Left hindlimb (tissue), 1 donor: ENCODE measurements at regions not wholly inside any gene's neighbourhood (a gene's known extent, or its start where the extent isn't known, plus 50 kb on each side); places are given as distances from the start of the nearest gene placed in this dataset.

Experiments
- DNase-seq: peaks from one replicate; pipeline ENCODE4 v3.0.0-alpha.2; 2018

DNA sequence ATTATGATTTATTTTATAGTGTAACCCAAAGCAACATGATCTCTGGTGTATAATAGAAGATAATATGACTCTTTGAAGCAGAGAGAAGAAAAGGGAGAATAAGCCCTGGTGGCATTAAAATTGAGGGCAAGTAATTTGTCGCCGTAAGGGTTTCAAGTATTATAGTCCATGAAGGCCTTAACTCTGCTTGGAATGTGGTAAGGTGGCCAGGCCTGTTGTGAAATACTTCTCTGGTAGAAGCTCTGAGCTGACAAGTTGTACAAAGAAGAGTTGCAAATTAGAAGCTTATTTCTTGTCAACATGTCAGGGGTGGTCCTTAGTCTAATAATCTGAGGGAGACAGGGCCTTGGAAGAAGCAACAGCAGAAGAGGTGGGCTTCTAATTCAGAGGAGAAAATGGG lies 151.7 kb upstream of the HHIP start:
- no peak for DNase-seq

DNA sequence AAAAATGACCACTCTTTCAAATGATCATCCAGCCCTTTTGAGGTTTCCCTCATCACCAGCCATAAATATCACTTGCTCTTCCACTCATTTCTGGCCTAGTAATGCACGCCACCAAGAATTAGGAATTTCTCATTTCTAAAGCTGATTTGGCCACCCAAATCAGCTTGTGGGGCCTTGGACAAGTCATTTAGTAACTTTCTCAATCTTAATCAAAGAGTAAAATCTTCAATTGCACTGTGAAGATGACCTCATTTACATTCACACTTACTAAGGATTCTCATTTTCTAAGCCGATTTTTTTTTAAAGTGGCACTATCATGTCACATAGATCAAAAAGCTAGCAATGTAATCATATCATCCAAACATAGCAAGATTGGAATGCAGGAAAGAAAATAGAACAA lies 150.0 kb upstream of the HHIP start:
- no peak for DNase-seq

DNA sequence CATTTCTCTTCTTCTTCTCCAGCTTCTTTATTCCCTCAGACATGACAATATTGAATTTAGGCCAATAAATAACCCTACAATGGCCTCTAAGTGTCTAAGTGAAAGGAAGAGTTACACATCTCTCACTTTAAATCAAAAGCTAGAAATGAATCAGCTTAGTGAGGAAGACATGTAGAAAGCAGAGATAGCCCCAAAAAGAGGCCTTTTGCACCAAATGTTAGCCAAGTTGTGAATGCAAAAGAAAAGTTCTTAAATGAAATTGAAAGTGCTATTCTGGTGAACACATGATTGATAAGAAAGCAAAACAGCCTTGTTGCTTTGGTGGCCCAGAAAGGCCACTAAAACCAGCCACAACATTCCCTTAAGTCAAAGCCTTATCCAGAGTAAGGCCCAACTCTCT lies 146.2 kb upstream of the HHIP start:
- DNase-seq, result no peak

DNA sequence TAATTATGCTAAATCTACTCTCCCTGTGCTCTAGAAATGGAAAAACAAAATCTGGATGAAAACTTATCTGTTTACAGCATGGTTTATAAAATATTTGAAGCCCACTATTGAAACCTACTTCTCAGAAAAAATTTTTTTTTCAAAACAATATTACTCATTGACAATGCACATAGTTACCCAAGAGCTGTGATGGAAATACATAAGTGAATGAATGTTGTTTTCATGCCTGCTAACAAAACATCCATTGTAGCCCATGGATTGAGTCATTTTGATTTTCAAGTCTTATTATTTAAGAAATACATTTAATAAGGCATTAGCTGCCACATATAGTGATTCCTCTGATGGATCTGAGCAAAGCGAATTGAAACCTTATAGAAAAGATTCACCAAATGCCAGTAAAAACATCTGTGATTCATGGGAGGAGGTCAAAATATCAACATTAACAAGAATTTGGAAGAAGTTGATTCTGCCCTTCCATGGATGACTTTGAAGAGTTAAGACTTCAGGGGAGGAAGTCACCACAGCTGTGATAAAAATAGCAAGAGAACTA lies 144.7 kb upstream of the HHIP start:
- DNase-seq, result no peak

DNA sequence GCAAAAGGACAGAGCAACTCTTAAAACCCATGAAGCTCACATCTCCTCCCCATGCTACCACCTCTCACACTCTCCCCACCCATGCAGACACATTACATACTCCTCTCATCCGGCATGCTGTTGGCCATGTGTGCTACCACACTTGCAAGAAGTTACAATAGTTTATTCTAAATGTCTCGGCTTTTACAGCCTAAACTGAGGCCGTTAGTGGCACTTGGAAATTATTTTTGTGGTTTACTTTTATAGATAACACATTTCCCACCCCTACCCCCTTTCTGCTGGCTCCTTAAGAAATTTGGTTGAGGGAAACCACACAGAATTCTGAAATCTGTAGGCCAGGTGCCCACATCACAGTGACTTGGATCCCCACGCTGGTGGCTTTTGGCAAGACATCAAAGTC lies 141.1 kb upstream of the HHIP start:
- no peak for DNase-seq

DNA sequence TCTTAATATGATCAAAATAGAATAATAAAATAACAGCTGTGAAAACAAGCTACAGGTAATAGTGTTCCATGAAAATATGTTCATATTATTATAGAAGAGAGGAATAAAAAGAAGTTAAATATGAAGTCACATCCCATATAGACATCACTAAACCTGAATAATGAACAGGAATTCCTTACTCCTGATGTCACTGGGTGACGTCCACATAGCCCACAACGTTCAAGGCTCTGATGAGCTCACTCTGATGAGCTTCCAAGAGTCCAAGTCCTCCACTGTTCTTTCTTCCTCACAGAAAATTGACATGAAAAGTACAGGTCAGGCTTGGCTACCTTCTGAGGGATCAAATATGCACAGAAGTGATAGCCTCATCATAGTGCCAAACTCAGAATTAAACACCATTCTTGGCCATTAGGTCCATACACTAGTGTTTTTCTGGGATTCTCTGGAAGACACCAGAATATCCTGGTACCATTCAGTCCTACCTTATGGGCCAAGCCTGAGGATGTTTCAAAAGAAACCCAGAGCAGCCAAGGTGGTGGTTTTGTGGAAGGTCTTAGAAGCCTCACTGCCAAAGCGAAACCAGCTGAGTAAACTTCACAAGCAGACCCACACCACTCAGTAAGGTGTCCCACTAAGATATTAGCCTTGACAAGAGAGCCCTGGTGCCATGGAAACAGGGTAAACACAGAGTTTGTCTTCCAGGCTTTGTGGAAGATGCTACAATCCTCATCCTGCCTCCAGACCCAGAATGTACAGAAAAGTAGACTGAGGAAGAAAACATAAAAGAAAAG lies 138.4 kb upstream of the HHIP start:
- DNase-seq, result no peak

DNA sequence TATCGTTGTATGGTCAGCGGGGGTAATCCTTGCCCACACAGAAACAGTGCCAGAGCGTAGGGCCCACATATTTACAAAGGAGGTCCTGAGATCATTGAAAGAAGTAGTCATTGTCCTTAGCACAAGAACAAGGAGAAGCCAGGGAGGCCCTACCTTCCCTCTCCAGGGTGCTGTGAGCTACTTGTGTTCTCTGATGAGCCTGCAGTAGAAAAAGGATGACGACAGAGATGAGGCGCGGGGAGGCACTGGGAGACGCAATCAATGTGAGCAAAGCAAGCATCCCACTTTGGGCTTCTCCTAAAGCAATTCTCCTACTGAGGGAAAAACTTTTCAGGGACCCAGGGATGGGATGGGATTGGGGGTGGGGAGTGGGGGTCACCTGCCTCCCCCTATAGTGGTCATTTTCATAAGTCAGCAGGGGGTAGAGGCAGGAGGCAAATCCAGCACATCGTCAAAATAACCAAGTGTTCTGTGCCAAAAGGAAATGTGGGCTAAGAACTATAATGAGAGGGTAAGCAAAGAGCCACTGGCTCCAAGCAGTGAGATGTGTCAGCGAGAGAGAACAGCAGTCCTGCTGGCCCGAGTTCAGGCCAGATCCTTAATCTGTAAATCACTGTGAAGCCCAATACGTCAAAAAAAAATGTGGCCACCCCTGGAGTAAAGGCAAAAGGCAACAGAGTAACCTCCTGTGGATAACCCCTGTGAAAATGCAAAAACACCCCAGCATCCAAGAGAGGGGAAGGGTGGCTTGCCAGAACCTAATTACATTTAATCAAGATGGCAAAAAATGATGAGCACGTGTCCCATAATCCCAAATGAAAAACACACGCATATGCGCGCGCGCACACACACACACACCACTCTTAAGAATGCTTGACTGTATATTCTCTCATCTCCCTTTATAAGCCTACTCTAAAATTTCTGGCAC lies 136.6 kb upstream of the HHIP start:
- DNase-seq, result peak; percentile 42

DNA sequence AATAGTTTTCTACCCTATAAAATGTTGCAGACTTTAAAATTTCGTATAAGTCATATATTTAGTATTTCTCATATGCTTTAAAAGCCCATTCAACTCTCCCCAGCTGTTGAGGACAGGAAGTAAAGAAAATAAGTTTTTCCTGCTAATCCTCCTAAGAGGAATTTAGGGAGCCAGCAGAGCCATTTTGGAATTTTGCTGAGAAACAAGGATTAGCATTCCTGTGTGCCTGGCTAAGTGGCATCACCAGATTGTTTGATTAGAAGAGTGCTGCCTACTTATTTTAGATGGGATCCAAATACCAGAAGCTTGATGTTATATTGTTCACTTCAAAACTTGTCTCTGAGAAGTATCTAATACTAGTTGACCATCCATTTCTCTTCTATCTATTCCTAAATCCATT lies 131.2 kb upstream of the HHIP start:
- no peak for DNase-seq

DNA sequence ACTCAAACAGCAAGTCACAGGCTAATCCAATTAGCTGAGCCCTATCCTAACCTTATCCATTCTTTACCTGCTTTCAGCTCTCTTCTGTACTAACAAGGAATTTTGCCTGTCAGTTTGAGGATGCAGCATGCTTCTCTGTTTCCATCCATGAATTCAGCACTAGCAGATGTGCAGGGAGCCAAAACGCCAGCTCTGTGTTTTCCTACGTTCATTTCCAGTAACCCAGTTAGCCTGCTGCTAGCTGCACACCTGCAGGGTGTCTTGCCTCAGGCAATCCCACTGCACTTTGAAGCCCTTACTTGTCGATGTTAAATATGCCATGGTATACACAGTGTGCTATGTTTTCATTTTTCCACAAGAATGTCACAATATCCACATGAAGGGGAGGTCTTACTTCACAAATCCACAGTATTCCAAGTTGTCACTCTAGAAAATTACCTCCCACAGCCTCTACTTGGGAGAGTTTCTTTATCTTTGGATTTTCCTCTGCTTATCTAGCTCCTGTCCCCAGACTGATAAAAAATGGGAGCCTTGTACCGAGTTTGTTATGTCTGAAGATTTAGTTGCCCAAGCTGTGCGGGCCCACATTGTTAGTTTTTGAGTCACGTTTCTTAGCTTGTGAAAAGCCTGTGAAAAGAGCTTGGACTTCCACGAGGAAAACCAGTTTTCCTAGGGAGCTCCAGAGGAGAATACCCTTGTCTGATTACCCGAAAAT lies 127.6 kb upstream of the HHIP start:
- DNase-seq, result no peak

DNA sequence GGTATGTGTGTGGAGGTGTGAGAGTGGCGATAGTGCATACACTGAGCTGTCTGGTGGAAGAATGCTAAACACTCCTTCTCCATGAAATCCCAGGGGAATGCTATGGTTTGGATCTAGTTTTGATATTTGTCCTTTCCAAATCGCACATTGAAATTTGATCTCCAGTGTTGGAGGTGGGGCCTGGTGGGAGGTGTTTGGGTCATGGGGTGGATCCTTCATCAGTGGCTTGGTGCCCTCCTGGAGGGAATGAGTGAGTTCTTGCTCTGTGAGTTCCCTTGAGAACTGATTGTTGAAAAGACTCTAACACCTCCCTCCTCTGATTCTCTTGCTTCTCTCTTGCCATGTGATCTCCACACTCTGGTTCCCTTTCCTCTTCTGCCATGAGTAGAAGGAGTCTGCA lies 114.1 kb upstream of the HHIP start:
- no peak for DNase-seq

DNA sequence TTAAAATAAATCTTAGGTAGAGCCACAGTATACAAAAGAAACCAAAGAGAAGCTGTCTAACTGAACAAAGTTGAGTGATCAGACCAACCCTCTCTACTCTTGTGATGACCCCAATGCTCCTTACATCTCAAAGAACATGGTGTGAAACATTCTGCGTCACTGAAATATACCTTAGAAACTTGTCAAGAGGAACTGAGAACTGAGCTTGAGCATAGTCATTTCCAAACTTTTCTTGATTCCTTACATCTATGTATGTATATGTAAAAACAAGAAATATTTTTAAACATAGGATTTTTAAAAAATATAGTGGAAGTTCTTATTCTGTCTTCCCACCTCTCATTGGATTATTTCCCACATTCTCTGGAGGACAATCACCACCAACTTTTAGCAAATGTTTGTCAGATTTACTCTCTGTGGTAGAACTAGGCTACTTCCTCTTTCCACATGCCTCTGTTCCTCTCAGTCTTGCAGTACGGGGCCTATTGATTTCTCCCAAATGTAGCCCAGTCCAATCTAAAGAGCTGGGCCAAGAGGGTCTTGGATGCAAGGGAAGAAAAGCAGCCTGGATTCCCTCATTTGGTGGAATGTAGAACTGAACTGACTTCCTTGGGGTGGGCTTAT lies 98.2 kb upstream of the HHIP start:
- no peak for DNase-seq

DNA sequence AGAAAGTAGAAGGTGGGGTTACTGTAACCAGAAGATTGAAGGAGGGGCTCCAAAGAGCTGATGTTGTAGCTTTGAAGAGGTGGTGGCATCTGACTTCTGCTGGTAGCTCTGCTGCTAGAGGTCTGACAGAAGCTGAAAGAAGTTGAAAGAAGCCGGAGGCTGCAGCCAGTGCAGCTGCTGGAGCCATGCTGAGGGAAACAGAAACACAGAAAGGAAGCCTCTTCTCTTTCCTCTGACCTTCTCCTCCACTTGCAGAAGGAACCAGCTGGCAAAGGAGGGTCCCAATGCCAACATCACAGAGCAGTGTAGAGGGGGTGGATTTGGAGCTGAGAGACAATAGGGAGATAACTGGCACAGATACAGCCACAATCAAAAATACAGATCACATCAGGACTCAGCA lies 89.3 kb upstream of the HHIP start:
- DNase-seq, result no peak

DNA sequence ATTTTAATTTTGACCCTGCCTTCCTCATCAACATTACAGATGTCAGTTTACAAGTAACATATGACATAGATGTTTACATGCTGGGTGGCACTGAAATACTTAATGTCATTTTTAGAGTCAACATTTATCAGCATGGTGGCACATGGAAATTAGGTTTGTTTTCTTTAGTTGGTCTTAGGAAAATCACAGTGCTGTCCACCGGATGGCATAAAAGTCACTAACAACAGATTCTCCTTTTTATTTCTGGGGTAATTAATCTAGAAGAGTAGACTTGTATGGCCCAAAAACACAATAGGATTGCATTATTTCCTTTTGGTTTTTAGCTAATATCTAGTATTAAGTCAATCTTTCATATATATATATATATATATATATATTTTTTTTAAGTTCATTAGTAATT lies 88.6 kb upstream of the HHIP start:
- no peak for DNase-seq

DNA sequence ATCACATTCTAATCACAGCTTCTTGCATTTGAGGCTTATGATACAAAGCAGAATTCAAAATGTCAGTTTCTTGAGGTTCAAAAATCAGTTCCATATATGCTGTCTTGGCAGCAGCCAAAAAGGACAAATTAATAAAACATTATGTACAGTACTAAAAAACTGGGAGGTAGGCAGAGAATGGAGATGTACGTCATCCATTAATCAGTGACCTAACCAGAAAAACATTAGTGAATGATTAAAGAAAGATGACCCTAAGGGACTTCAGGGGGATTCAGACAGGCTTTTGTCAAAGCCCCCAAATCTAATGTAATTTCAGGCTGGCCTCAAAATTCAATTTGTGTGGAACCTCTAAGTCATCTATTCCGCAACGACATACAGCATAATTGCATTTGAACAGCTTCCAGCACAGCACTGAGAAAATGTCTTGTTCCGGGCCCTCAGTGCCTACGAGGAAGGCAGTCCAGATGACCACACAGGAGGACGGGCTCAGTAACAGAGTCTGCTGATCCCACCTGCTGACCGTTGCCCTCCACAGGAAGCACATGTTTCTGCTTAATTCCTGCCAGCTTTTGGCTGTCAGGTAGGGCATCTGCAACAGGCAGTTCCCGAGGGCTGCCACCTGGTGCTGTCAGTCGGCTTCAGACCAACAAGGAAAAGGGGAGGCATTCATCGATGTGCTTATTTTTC lies 83.8 kb upstream of the HHIP start:
- peak; percentile 46 for DNase-seq

DNA sequence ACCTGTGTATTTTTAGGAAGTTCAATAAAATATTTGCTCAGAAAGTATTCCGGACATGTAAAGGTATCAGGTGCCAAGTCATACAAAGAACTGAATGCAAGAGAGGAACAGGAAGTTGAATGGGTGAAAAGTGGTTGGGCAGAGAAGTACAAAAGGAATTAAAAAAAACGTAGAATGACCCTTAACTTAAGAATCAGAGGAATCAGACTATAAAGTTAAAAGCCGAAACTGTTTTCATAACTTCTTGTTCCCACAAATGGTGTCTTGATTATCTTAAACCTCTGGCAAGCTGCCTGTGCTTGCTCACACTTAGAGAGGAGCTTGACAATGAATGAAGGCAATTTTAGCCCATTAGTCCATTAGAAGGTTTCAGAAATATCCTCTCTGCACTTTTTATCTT lies 81.6 kb upstream of the HHIP start:
- DNase-seq, result no peak

DNA sequence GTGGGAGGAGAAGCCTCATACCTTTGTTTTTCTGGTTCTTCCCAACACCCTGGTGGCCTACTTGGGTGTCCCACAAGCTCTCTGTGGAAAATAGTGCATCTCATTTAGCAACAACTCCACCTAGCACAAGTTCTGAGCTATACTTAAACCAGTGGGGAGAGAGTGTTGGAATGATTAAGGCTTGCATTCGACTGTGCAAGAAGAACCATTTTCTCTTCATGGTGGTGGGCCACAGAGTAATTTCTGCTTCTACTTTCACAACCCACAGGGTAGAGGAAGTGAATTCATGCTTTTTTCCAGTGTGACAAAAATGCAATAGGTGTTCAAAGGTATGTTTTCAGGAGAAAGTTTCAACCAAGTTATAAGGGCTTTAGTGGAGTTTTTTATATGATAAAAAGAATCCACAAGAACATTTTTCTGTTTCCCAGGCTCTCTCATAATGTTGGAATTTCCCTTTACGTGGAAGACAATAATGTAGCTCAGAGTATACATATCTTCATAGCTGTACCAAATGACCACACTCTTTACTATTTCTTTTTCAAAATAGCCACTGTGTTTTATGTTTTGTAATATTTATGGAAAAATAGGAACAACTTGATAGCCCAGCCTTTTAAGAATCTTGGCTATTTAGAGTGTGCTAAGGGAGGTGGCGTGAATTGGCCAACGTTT lies 80.3 kb upstream of the HHIP start:
- DNase-seq, result no peak

DNA sequence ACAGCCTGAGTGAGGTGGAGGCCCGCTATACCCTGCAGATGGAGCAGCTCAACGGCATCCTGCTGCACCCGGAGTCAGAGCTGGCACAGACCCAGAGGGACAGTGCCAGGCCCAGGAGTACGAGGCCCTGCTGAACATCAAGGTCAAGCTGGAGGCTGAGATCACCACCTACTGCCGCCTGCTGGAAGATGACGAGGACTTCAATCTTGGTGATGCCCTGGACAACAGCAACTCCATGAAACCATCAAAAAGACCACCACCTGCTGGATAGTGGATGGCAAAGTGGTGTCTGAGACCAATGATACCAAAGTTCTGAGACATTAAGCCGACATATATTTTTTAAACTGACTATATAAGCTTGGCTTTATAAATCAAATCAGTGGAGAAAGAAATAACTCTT lies 73.3 kb upstream of the HHIP start:
- no peak for DNase-seq

DNA sequence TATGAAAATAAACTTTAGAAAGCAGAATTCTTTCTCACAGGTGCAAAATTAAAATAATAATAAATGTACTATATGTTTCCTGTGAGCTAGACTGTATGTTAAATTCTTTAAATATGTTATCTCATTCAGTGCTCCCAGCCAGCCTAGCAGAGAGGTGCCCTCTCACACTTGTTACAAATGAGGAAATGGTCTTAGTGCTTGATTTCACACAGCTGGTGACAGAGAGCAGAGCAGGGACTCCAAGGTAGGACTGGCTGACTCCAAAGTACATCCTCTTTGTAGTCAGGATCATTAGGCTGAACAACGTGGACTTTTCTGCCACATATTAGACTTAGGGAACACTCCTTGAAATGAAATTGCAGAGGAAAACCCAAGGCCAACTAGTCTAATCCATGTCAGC lies 72.0 kb upstream of the HHIP start:
- DNase-seq, result no peak

DNA sequence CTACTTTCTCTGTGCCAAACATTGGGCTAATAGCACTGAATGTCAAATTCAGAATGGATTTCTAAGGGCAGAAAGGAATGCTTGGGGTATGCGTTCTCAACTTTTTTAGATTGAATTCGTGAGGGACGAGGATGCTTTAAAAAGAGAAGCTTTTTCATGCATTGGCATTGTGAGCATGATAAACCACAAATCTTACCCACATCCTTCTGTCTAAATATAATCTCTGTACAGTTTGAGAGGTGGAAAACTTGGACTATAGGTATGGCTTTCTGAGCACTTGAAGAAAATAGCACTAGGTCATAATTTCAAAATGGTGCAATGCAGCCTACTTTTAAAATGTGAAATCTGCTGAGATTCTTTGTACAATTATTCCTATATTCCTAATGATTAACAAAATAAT lies 71.4 kb upstream of the HHIP start:
- DNase-seq, result no peak

DNA sequence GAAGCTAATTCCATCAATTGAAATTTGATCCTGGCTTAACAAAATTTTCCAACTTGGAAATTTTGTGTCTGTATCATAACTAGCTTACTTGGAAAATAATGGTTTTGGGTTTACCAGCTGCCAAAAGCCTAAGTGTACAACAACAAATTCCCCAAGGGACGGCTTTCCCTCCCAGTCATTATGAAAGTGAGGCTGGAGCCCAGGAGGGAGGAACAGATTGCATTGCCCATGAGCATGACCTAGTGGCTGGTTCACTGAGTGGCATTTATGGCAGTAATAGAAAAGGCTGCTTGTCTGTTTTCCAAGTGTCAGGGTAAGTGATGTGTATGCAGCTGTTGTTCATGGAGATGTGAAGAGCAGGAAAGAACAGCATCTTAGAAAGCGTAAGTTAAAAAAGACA lies 70.8 kb upstream of the HHIP start:
- DNase-seq, result peak; percentile 41

DNA sequence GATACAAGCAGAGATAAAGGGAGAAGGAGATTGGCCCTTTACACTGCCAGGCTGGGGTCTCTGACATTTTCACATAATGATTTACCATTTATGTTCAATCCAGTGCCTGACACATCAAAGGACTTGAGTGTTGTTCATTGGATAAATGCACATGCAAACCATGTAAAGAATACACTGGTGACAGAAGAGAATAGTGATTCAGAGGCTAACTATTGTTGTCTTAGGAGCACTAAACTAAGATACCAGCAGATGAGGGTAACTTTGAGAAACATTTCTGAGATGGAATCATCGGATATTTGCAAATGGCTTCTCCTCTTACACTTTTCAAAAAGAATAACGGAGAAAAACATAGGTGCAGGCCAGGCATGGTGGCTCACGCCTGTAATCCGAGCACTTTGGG lies 67.3 kb upstream of the HHIP start:
- DNase-seq, result no peak
